Tibial nerve (tissue), 4 donors: ENCODE measurements at regions not wholly inside any gene's neighbourhood (a gene's known extent, or its start where the extent isn't known, plus 50 kb on each side); places are given as distances from the start of the nearest gene placed in this dataset.

Experiments
- DNase-seq, 2 donors: peaks; one replicate each; pipeline ENCODE4 v3.0.0-alpha.2; 2019; ENCODE audit warnings: low spot score in 2 of 2
- H3K27ac ChIP-seq, 4 donors: fragments of 200-600 bp; sonication (generic) in 3 of 4; one replicate each; pipeline ENCODE4 v1.5.1; 2017 to 2019; ENCODE audit warnings: mild to moderate bottlenecking in 1 of 4
- H3K27me3 ChIP-seq, 2 donors: fragments of 200-600 bp; sonication (generic) in 1 of 2; one replicate each; pipeline versions ENCODE4 v1.5.1 to v1.6.0; 2017 to 2019
- H3K36me3 ChIP-seq, 3 donors: fragments of 200-600 bp; sonication (generic); one replicate each; pipeline ENCODE4 v1.5.1; 2018 to 2019
- H3K4me1 ChIP-seq, 4 donors: fragments of 200-600 bp; sonication (generic) in 3 of 4; one replicate each; pipeline ENCODE4 v1.5.1; 2017 to 2019
- H3K4me3 ChIP-seq, 4 donors: fragments of 200-600 bp; sonication (generic) in 3 of 4; one replicate each; pipeline ENCODE4 v1.5.1; 2017 to 2019; ENCODE audit warnings: mild to moderate bottlenecking in 1 of 4, moderate library complexity in 1 of 4
- H3K9me3 ChIP-seq, 4 donors: fragments of 200-600 bp; sonication (generic) in 3 of 4; one replicate each; pipeline ENCODE4 v1.5.1; 2017 to 2019
- CTCF ChIP-seq, 5 experiments: fragments of 200-600 bp in 3 of 5; fragments of 450-650 bp in 2 of 5; sonication (generic) in 3 of 5; IDR thresholded peaks; one replicate each; pipeline ENCODE4 v1.5.1; 2016 to 2019; ENCODE audit warnings: antibody characterized with exemption in 5 of 5, mild to moderate bottlenecking in 3 of 5, moderate library complexity in 2 of 5
- EP300 ChIP-seq, 2 donors: sonication (generic); formaldehyde crosslinking; IDR thresholded peaks; one replicate each; pipeline ENCODE4 v1.6.1; 2017; ENCODE audit warnings: antibody characterized with exemption in 2 of 2, mild to moderate bottlenecking in 1 of 2
- POLR2A ChIP-seq, 2 donors: fragments of 450-650 bp; IDR thresholded peaks; one replicate each; pipeline ENCODE4 v1.6.1; 2017; ENCODE audit warnings: antibody characterized with exemption in 2 of 2, mild to moderate bottlenecking in 2 of 2, moderate library complexity in 2 of 2
- WGBS, 2 donors: methylation state at CpG; one replicate each; pipeline ENCODE4 v1.1.5; 2018; 5-methylcytosine and 5-hydroxymethylcytosine counted together

GRCh38 chr12:39070775-39071174, 165.4 kb upstream of the CPNE8 start:
- Histone ChIP-seq H3K4me3 (no peak overlapping the region), H3K36me3 (no peaks in the 10 kb centered on the region), H3K9me3 (no peaks in the 10 kb centered on the region), H3K4me1 (no peaks in the 10 kb centered on the region), H3K27ac (no peak overlapping the region), H3K27me3 (no peaks in the 10 kb centered on the region)
- TF ChIP-seq CTCF (IDR thresholded peaks at IDR 0.05), result no peak
- no peak for TF ChIP-seq POLR2A (IDR thresholded peaks at IDR 0.05)
- no peak for TF ChIP-seq EP300 (IDR thresholded peaks at IDR 0.05)
- 66 to 73% methylated on average over 2 of the region's 2 CpGs for WGBS, 2 donors
- no peak for DNase-seq

GRCh38 chr12:39065455-39065854, 160.1 kb upstream of the CPNE8 start:
- Histone ChIP-seq H3K36me3 (no peaks in the 10 kb centered on the region), H3K9me3 (no peaks in the 10 kb centered on the region), H3K4me1 (no peaks in the 10 kb centered on the region), H3K4me3 (no peak overlapping the region), H3K27ac (no peak overlapping the region), H3K27me3 (no peaks in the 10 kb centered on the region)
- DNase-seq, result no peak
- WGBS, 2 donors, result 57 to 59% methylated on average over 2 of the region's 2 CpGs
- TF ChIP-seq EP300 (IDR thresholded peaks at IDR 0.05), result no peak
- TF ChIP-seq POLR2A (IDR thresholded peaks at IDR 0.05), result no peak
- no peak for TF ChIP-seq CTCF (IDR thresholded peaks at IDR 0.05)

GRCh38 chr12:39064708-39065107, 159.3 kb upstream of the CPNE8 start:
- no peaks in the 10 kb centered on the region for H3K27me3 ChIP-seq
- H3K4me1 ChIP-seq, result no peaks in the 10 kb centered on the region
- DNase-seq, result no peak
- WGBS, 2 donors, result 82 to 85% methylated on average over 7 of the region's 7 CpGs
- TF ChIP-seq POLR2A (IDR thresholded peaks at IDR 0.05) (no peak), EP300 (IDR thresholded peaks at IDR 0.05) (no peak), CTCF (IDR thresholded peaks at IDR 0.05) (no peak)
- no peak overlapping the region for H3K27ac ChIP-seq
- H3K9me3 ChIP-seq, result no peaks in the 10 kb centered on the region
- no peaks in the 10 kb centered on the region for H3K36me3 ChIP-seq
- H3K4me3 ChIP-seq, result no peak overlapping the region

GRCh38 chr12:39062266-39062996, 157.0 kb upstream of the CPNE8 start:
- TF ChIP-seq POLR2A (IDR thresholded peaks at IDR 0.05), result no peak
- H3K4me1 ChIP-seq, result no peaks in the 10 kb centered on the region
- no peaks in the 10 kb centered on the region for H3K9me3 ChIP-seq
- WGBS, 2 donors, result 61 to 66% methylated on average over 3 of the region's 3 CpGs
- H3K36me3 ChIP-seq, result no peaks in the 10 kb centered on the region
- no peak for DNase-seq
- H3K27me3 ChIP-seq, result no peaks in the 10 kb centered on the region
- H3K27ac ChIP-seq, result no peak overlapping the region
- H3K4me3 ChIP-seq, result no peak overlapping the region

- DNase-seq, result no peak
- 77 to 84% methylated on average over 7 of the region's 7 CpGs for WGBS, 2 donors
- Histone ChIP-seq H3K9me3 (no peaks in the 10 kb centered on the region), H3K27me3 (no peaks in the 10 kb centered on the region), H3K36me3 (no peaks in the 10 kb centered on the region), H3K4me1 (no peaks in the 10 kb centered on the region), H3K4me3 (no peak overlapping the region), H3K27ac (no peak overlapping the region)
- TF ChIP-seq POLR2A (IDR thresholded peaks at IDR 0.05), result no peak
- no peak for TF ChIP-seq CTCF (IDR thresholded peaks at IDR 0.05)
- no peak for TF ChIP-seq EP300 (IDR thresholded peaks at IDR 0.05)
Measured at GRCh38 chr12:39061576-39061975, 156.2 kb upstream of the CPNE8 start.

- Histone ChIP-seq H3K27me3 (no peaks in the 10 kb centered on the region), H3K9me3 (no peaks in the 10 kb centered on the region), H3K4me1 (no peaks in the 10 kb centered on the region), H3K36me3 (no peaks in the 10 kb centered on the region), H3K4me3 (no peak overlapping the region), H3K27ac (no peak overlapping the region)
- DNase-seq, result no peak
- no peak for TF ChIP-seq EP300 (IDR thresholded peaks at IDR 0.05)
- TF ChIP-seq POLR2A (IDR thresholded peaks at IDR 0.05), result no peak
Measured at GRCh38 chr12:39048395-39048794, 143.0 kb upstream of the CPNE8 start.
